Panc1 (cell line): ENCODE measurements at regions not wholly inside any gene's neighbourhood (a gene's known extent, or its start where the extent isn't known, plus 50 kb on each side); places are given as distances from the start of the nearest gene placed in this dataset.

Experiments used
- ATAC-seq: fragments of 200-7000 bp; cut with Tn5 transposase; 2 replicates; pipeline ENCODE4 v1.9.1; 2020; ENCODE audit warnings: mild to moderate bottlenecking, moderate library complexity
- BruUV-seq: library from RNA; stranded (reverse); fragments of 400-500 nt; replicated peaks from 2 replicates; lab custom pipeline; 2021; lab: Mats Ljungman, UMichigan
- CTCF ChIA-PET: fragments of 300-600 bp; sonication (Branson Sonifier 250); formaldehyde crosslinking; loops from one replicate; lab custom pipeline; 2022; ENCODE audit warnings: antibody characterized with exemption; lab: Charles Lee
- POLR2A ChIA-PET: fragments of 300-600 bp; sonication (Branson Sonifier 250); formaldehyde crosslinking; loops from one replicate; lab custom pipeline; 2022; ENCODE audit warnings: antibody characterized with exemption; lab: Charles Lee
- DNase-seq: peaks from one replicate; pipeline ENCODE4 v3.0.0-alpha.2; 2010; ENCODE audit warnings: low read depth, low spot score
- H3K27ac ChIP-seq: 2 replicates; pipeline ENCODE4 v1.5.1; 2011; ENCODE audit warnings: mild to moderate bottlenecking, low read length, inconsistent platforms
- H3K27me3 ChIP-seq: fragments of 200-500 bp; sonication (Bioruptor generic); 2 replicates; pipeline ENCODE4 v1.6.0; 2014; ENCODE audit warnings: low read length, inconsistent platforms; ENCODE audit not compliant: control insufficient read depth, insufficient read depth
- H3K36me3 ChIP-seq: fragments of 200-500 bp; sonication (Bioruptor generic); 2 replicates; pipeline ENCODE4 v1.5.1; 2014; ENCODE audit warnings: inconsistent platforms, mild to moderate bottlenecking, low read length, moderate library complexity; ENCODE audit not compliant: control insufficient read depth, insufficient read depth
- H3K4me1 ChIP-seq: 2 replicates; pipeline ENCODE4 v1.5.1; 2011; ENCODE audit warnings: inconsistent platforms, mild to moderate bottlenecking, low read length, moderate library complexity; ENCODE audit not compliant: control insufficient read depth, insufficient read depth
- H3K4me3 ChIP-seq, 2 experiments: 2 replicates each; pipeline ENCODE4 v1.5.1; 2011 to 2012; ENCODE audit warnings: low read depth in 2 of 2, low read length in 2 of 2, mild to moderate bottlenecking in 2 of 2, inconsistent platforms in 1 of 2, moderate library complexity in 1 of 2
- H3K9me3 ChIP-seq: fragments of 200-500 bp; sonication (Bioruptor generic); 2 replicates; pipeline ENCODE4 v1.5.1; 2014; ENCODE audit warnings: low read depth, mild to moderate bottlenecking, inconsistent platforms, low read length, moderate library complexity; ENCODE audit not compliant: control insufficient read depth, insufficient read depth
- POLR2AphosphoS5 ChIP-seq: IDR thresholded peaks from 2 replicates; pipeline ENCODE4 v1.6.1; 2012; ENCODE audit warnings: mild to moderate bottlenecking, low read depth, low read length, moderate library complexity
- SIN3A ChIP-seq: IDR thresholded peaks from 2 replicates; pipeline ENCODE4 v1.6.1; 2012; ENCODE audit warnings: low read depth, mild to moderate bottlenecking, low read length, moderate library complexity, borderline replicate concordance; ENCODE audit not compliant: insufficient read depth
- TCF7L2 ChIP-seq: IDR thresholded peaks from 2 replicates; pipeline ENCODE4 v1.6.1; 2011; ENCODE audit warnings: mild to moderate bottlenecking, low read depth, low read length, inconsistent platforms
- in situ Hi-C: cut with HindIII; loops from 2 replicates; pipeline ENCODE4 v1.10.0; 2016; ENCODE audit warnings: low sequenced_read_pairs, low pct_unique_long_range_greater_than_20kb
- intact Hi-C: fragments of 100-400 bp; cut with micrococcal nuclease; formaldehyde crosslinking; loops from one replicate; pipeline ENCODE4 v1.10.0; 2022; ENCODE audit not compliant: unreplicated experiment
- TF ChIP-seq, protein P1 (sequence below), 2 experiments: IDR thresholded peaks; 2 replicates each; pipeline ENCODE4 v1.6.1; 2011 to 2012; ENCODE audit warnings: low read depth in 2 of 2, control low read depth in 1 of 2, low read length in 1 of 2, mild to moderate bottlenecking in 1 of 2, moderate library complexity in 1 of 2; ENCODE audit not compliant: insufficient read depth in 1 of 2
- TF ChIP-seq, protein P2 (sequence below): fragments of 450-650 bp; IDR thresholded peaks from 2 replicates; pipeline ENCODE4 v1.5.1; 2017; ENCODE audit warnings: mild to moderate bottlenecking

DNA sequence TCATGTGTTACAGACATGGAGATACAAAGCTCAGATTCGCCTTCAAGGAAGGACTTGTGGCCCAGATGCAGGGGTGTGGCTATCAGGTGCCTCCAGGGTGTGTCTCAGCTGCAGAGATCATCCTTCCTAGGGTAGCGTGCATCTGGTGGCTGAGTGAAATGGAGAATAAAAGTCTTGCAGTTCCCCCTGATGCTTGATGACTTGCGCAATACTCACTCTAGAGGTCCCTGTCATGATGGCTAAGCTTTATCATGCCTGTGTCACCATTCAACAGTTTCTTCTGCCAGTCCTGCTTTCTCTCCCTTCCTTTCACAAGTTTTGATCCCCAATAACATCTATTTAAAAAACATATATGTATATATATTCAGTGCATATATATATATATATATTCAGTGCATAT, 228.1 kb downstream of the PAX1 start:
- POLR2A ChIA-PET = no interaction called here
- no peak for DNase-seq
- TF ChIP-seq, protein P1, sequence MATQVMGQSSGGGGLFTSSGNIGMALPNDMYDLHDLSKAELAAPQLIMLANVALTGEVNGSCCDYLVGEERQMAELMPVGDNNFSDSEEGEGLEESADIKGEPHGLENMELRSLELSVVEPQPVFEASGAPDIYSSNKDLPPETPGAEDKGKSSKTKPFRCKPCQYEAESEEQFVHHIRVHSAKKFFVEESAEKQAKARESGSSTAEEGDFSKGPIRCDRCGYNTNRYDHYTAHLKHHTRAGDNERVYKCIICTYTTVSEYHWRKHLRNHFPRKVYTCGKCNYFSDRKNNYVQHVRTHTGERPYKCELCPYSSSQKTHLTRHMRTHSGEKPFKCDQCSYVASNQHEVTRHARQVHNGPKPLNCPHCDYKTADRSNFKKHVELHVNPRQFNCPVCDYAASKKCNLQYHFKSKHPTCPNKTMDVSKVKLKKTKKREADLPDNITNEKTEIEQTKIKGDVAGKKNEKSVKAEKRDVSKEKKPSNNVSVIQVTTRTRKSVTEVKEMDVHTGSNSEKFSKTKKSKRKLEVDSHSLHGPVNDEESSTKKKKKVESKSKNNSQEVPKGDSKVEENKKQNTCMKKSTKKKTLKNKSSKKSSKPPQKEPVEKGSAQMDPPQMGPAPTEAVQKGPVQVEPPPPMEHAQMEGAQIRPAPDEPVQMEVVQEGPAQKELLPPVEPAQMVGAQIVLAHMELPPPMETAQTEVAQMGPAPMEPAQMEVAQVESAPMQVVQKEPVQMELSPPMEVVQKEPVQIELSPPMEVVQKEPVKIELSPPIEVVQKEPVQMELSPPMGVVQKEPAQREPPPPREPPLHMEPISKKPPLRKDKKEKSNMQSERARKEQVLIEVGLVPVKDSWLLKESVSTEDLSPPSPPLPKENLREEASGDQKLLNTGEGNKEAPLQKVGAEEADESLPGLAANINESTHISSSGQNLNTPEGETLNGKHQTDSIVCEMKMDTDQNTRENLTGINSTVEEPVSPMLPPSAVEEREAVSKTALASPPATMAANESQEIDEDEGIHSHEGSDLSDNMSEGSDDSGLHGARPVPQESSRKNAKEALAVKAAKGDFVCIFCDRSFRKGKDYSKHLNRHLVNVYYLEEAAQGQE (IDR thresholded peaks at IDR 0.05; ENCODE audit: insufficient read depth in 1 of 2, low read depth in 2 of 2, low read length in 1 of 2) = no peak
- TF ChIP-seq TCF7L2 = no peak
- TF ChIP-seq, protein P2, sequence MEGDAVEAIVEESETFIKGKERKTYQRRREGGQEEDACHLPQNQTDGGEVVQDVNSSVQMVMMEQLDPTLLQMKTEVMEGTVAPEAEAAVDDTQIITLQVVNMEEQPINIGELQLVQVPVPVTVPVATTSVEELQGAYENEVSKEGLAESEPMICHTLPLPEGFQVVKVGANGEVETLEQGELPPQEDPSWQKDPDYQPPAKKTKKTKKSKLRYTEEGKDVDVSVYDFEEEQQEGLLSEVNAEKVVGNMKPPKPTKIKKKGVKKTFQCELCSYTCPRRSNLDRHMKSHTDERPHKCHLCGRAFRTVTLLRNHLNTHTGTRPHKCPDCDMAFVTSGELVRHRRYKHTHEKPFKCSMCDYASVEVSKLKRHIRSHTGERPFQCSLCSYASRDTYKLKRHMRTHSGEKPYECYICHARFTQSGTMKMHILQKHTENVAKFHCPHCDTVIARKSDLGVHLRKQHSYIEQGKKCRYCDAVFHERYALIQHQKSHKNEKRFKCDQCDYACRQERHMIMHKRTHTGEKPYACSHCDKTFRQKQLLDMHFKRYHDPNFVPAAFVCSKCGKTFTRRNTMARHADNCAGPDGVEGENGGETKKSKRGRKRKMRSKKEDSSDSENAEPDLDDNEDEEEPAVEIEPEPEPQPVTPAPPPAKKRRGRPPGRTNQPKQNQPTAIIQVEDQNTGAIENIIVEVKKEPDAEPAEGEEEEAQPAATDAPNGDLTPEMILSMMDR = no peak
- no peaks in the 10 kb centered on the region for H3K9me3 ChIP-seq
- no peaks in the 10 kb centered on the region for H3K36me3 ChIP-seq
- no peak for ATAC-seq
- in situ Hi-C loops = no loop called here
- intact Hi-C loops = no loop called here
- no peak overlapping the region for H3K27ac ChIP-seq
- H3K4me1 ChIP-seq = no peaks in the 10 kb centered on the region
- no peaks in the 10 kb centered on the region for H3K27me3 ChIP-seq
- CTCF ChIA-PET = no interaction called here
- no TSS peak for BruUV-seq
- H3K4me3 ChIP-seq = no peak overlapping the region

DNA sequence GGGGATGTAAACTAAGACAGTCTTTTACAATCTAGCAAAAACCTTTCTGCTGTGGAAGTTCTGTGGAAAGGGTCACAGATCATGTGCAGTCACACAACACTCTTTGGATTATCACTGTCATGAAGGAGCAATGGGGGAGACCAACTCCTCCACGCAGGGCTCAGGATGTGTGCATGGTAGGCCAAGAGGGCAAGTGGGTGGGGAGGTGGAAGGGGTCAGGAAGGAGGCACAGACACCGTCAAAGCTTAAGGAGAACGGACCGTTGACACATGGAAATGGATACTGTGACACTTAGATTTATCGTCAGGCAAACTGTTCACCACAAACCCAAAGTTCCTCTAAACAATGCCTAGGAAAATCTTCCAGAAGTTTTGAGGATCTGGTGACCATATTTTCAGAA, 215.8 kb downstream of the PAX1 start:
- no peaks in the 10 kb centered on the region for H3K27me3 ChIP-seq
- H3K36me3 ChIP-seq = no peaks in the 10 kb centered on the region
- ChIA-PET POLR2A (interaction anchor here (1.0 kb wide), 1 partner anchor 223 kb away, joined by 3 read pairs; no protein-coding TSS in a partner anchor), CTCF (no interaction called here)
- no peaks in the 10 kb centered on the region for H3K9me3 ChIP-seq
- in situ Hi-C loops = no loop called here
- no peak overlapping the region for H3K27ac ChIP-seq
- BruUV-seq = no TSS peak
- DNase-seq (no peak), ATAC-seq (no peak)
- H3K4me3 ChIP-seq = no peak overlapping the region
- H3K4me1 ChIP-seq = no peaks in the 10 kb centered on the region
- intact Hi-C loops = no loop called here
- no peak for TF ChIP-seq SIN3A
- TF ChIP-seq POLR2AphosphoS5 = no peak
- TF ChIP-seq, protein P1 (IDR thresholded peaks at IDR 0.05; ENCODE audit: insufficient read depth in 1 of 2, low read depth in 2 of 2, low read length in 1 of 2) = no peak
- TF ChIP-seq TCF7L2 = no peak
- TF ChIP-seq, protein P2 = no peak
